Non-pigmented ciliary epithelial cell (primary cell): ENCODE measurements at regions not wholly inside any gene's neighbourhood (a gene's known extent, or its start where the extent isn't known, plus 50 kb on each side); places are given as distances from the start of the nearest gene placed in this dataset.
"Not testable (repeated sequence)": the region's sequence is repeated elsewhere in the genome, so short reads cannot be mapped to it uniquely, and the experiment has no call there.

Source experiments
- DNase-seq: peaks from one replicate; pipeline ENCODE4 v3.0.0-alpha.2; 2010; ENCODE audit warnings: low read depth

DNA sequence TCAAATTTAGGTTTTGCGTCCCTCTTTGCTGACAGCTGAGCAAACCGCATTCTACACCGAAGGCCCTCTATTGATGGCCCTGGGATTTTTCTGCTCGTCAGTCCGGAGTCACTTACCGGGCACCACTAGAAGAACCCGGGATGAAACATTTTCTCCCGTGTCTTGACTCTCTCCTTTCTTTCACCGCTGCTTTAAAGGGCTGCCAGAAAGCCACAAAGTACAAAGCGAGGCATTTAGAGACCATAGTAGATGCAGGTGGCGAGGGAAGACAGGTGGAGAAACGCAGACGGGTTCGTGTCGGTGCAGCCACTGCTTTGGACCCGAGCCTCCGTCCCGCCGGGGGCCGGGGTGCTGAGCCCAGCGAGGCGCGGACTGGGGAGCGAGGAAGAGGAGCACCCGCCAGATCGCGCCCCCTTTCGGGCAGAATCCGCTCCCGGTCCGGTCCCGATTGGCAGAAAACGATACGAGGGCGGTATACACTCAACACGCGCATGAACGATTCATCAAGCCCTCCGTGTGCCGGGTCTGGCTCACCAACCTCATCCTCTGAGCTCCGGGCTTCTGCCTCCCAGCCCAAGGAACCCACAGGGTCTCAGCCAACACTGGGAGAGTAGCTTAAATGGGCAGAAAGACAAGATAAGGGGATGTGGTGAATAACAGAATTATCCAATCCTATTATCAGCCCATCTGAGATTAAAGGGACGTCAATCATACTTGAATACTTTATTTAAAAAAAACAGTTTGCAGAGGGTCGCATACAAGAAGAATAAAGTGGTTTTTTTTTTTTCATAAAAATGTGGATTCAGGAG lies 84.9 kb downstream of the TRIM27 start:
- peak; percentile 43 for DNase-seq

DNA sequence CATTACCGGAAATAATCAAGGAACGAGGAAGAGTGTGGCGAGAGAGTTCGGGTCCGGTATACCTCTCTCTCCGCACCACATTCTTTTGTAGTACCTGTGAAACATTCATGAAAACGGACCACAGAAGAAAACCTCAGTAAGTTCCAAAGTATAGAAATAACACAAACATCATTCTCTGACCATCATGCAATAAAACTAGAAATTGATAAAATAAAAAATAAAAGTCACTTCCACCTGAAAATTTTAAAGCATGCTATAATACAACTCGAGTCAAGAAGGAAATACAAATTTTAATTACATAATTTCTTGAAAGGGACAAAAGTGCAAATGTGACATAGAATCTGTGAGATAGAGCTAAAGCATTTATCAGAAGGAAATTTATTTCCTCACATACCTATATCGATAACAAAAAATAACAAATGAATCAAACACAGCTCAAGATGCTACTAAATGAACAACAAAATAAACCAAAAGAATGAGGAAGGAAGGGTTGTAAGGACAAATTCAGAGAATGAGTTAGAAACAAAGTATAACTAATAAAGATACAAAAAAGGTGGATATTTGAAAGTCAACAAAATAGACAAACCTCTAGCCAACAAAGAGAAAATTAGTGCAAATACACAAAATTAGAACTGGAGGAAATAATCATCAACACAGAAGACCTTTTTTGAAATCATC lies 84.2 kb downstream of the TRIM27 start:
- no peak for DNase-seq

DNA sequence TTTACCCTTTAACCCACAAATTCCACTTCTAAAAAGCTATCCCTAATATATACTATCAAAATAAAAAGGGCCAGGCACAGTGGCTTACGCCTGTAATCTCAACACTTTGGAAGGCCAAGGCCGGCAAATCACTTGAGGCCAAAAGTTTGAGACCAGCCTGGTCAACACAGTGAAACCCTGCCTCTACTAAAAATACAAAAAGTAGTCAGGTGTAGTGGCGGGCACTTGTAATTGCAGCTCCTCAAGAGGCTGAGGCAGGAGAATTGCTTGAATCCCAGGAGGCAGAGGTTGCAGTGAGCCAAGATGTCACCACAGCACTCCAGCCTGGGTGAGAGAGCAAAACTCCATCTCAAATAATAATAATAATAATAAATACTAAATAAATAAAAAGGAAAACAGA lies 82.5 kb downstream of the TRIM27 start:
- DNase-seq = no peak

DNA sequence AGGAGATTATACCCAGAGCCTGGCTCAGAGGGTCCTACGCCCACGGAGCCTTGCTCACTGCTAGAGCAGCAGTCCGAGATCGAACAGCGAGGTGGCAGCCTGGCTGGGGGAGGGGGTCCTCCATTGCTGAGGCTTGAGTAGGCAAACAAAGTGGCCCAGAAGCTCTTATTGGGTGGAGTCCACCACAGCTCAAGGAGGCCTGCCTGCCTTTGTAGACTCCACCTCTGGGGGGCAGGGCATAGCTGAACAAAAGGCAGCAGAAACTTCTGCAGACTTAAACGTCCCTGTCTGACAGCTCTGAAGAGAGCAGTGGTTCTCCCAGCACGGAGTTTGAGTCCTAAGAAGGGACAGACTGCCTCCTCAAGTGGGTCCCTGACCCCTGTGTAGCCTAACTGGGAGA lies 75.0 kb downstream of the TRIM27 start:
- not testable (repeated sequence) for DNase-seq
